OCI-LY1 (cell line): ENCODE measurements at regions not wholly inside any gene's neighbourhood (a gene's known extent, or its start where the extent isn't known, plus 50 kb on each side); places are given as distances from the start of the nearest gene placed in this dataset.

ENCODE experiments used
- CTCF ChIP-seq: fragments of 200-600 bp; sonication (generic), shearing (Covaris generic); IDR thresholded peaks from 2 replicates; pipeline ENCODE4 v1.5.1; 2017; ENCODE audit warnings: mild to moderate bottlenecking, antibody characterized with exemption, low read length, moderate library complexity, mixed read lengths
- EZH2 ChIP-seq: fragments of 200-600 bp; sonication (generic), shearing (Covaris generic); IDR thresholded peaks from 2 replicates; pipeline ENCODE4 v1.8.0; 2017; ENCODE audit warnings: borderline replicate concordance, mixed run types, mild to moderate bottlenecking, antibody characterized with exemption, low read length, moderate library complexity, mixed read lengths

- TF ChIP-seq CTCF (no peak; the same call in 1 of the 2 replicates), EZH2 (no peak)
Measured at GRCh38 chrX:94524867-94525266, 850.9 kb downstream of the FAM133A start.
